SK-N-MC (cell line): ENCODE measurements at regions not wholly inside any gene's neighbourhood (a gene's known extent, or its start where the extent isn't known, plus 50 kb on each side); places are given as distances from the start of the nearest gene placed in this dataset.

Experiments
- EZH2 ChIP-seq: fragments of 200-600 bp; sonication (generic); IDR thresholded peaks from one replicate; pipeline ENCODE4 v1.6.1; 2017; ENCODE audit warnings: antibody characterized with exemption
- POLR2AphosphoS5 ChIP-seq: IDR thresholded peaks from 2 replicates; pipeline ENCODE4 v1.6.1; 2012; ENCODE audit warnings: mild to moderate bottlenecking, low read depth, low read length, borderline replicate concordance

DNA sequence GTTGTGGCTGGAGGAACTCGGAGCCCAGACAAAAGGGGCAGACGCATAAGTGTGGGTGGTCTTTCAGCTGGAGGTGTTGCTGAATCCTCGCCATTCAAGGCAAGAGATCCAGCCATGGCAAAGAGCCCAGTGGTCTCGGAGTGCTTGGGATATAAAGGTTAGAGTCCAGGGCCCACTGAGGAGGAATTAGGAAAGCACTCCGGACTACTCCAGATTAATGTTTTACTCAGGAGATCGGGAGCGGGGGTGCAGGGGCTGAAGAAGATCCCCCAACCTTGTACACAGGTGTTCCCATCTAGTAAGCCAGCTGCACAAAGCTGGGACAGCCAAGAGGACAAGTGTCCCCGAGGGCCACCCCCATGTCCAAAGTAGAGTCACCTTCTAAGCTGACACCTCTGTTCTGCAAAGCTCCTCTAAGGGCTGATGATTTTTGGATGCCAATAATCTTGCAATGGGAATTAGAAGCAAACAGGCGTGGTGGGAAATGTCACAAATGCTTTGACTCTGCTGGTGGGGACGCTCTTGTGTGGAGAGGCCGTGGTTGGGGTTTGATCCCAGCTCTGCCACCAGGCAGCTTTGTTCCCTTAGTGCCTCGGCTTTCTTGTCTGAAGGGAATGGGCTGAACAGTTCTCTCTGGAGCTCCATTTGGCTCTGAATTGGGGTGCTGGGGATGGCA is 194.3 kb upstream of the SOX1 start:
- TF ChIP-seq EZH2 (no peak), POLR2AphosphoS5 (no peak)
